ENCODE measurements at regions not wholly inside any gene's neighbourhood (a gene's known extent, or its start where the extent isn't known, plus 50 kb on each side); places are given as distances from the start of the nearest gene placed in this dataset.

DNA sequence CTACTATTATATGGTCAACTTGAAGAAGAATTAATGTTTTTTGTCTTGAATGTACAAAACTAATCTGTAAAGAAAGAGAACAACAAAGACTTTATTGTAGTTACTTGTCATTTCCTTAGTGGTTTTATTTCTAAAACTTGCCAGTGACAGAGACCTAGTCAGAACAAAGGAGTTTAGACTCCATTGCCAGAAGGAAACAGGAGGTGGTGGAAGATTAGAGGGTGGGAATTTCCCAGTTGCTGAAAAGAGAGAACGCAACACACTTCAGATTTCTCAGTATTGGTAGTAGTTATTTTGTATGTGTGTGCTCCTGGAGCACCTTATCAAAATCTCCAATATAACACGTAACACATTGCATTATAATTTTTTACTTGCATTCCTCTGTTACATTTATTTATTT lies 81.4 kb downstream of the CDCA7 start:
- TF ChIP-seq EZH2 (IDR thresholded peaks at IDR 0.05) (no peak), POLR2AphosphoS5 (IDR thresholded peaks at IDR 0.05; ENCODE audit: borderline replicate concordance, low read depth, low read length) (no peak), FOXP2 (optimal IDR thresholded peaks at IDR 0.05; ENCODE audit: control extremely low read depth, extremely low read length, insufficient read depth) (no peak)
